ENCODE measurements at regions not wholly inside any gene's neighbourhood (a gene's known extent, or its start where the extent isn't known, plus 50 kb on each side); places are given as distances from the start of the nearest gene placed in this dataset.

- TF ChIP-seq POLR2A (IDR thresholded peaks at IDR 0.05; ENCODE audit: low read depth, low read length), result no peak
- TF ChIP-seq POLR2AphosphoS5 (IDR thresholded peaks at IDR 0.05; ENCODE audit: low read depth, low read length), result no peak
- no peak for TF ChIP-seq SPI1 (IDR thresholded peaks at IDR 0.05; ENCODE audit: low read depth, low read length)
Measured at GRCh38 chr6:1449896-1450295, 60.5 kb downstream of the FOXF2 start.

Measured in GM12891 (cell line).